Activated naive CD4-positive, alpha-beta T cell treated with anti-CD3 and anti-CD28 coated beads for 36 hours (primary cell): ENCODE measurements at regions not wholly inside any gene's neighbourhood (a gene's known extent, or its start where the extent isn't known, plus 50 kb on each side); places are given as distances from the start of the nearest gene placed in this dataset.
"Not testable (repeated sequence)": the region's sequence is repeated elsewhere in the genome, so short reads cannot be mapped to it uniquely, and the experiment has no call there.

Source experiments
- CTCF ChIA-PET: fragments of 350-600 bp; sonication (Branson Sonifier 250); formaldehyde crosslinking; loops from one replicate; lab custom pipeline; 2021; ENCODE audit warnings: antibody characterized with exemption; lab: Charles Lee
- DNase-seq: peaks from one replicate; pipeline ENCODE4 v3.0.0-alpha.2; 2020
- H3K27ac Mint-ChIP-seq: one replicate; pipeline ENCODE4 v1.8.0; 2021; ENCODE audit warnings: mild to moderate bottlenecking, mixed read lengths
- H3K27me3 Mint-ChIP-seq: one replicate; pipeline ENCODE4 v1.8.0; 2021; ENCODE audit warnings: low read depth, mixed read lengths
- H3K36me3 Mint-ChIP-seq: one replicate; pipeline ENCODE4 v1.8.0; 2021; ENCODE audit warnings: low read depth, mixed read lengths
- H3K4me1 Mint-ChIP-seq: one replicate; pipeline ENCODE4 v1.8.0; 2021; ENCODE audit warnings: low read depth, mixed read lengths
- H3K4me3 Mint-ChIP-seq: one replicate; pipeline ENCODE4 v1.8.0; 2021; ENCODE audit warnings: mild to moderate bottlenecking, moderate library complexity, mixed read lengths
- H3K9me3 Mint-ChIP-seq: one replicate; pipeline ENCODE4 v1.8.0; 2021; ENCODE audit warnings: mixed read lengths
- intact Hi-C: fragments of 100-400 bp; cut with micrococcal nuclease; formaldehyde crosslinking; loops from one replicate; pipeline ENCODE4 v1.15.1; 2023

- no peak overlapping the region for H3K4me3 Mint-ChIP-seq
- H3K36me3 Mint-ChIP-seq: no peaks in the 10 kb centered on the region
Measured at GRCh38 chr4:128686032-128686465, 123.5 kb upstream of the JADE1 start.

GRCh38 chr4:128684016-128684415, 125.5 kb upstream of the JADE1 start:
- Mint-ChIP-seq H3K4me1 (no peaks in the 10 kb centered on the region), H3K27me3 (no peaks in the 10 kb centered on the region), H3K9me3 (no peaks in the 10 kb centered on the region), H3K4me3 (no peak overlapping the region), H3K36me3 (no peaks in the 10 kb centered on the region), H3K27ac (no peak overlapping the region)
- CTCF ChIA-PET: no interaction called here
- no peak for DNase-seq
- intact Hi-C loops: no loop called here

More at GRCh38 chr4:128686032-128686465, 123.5 kb upstream of the JADE1 start:
- CTCF ChIA-PET: no interaction called here
- Mint-ChIP-seq H3K9me3 (no peaks in the 10 kb centered on the region), H3K27me3 (no peaks in the 10 kb centered on the region), H3K4me1 (no peaks in the 10 kb centered on the region), H3K27ac (no peak overlapping the region)
- no peak for DNase-seq
- intact Hi-C loops: no loop called here

- Mint-ChIP-seq H3K9me3 (no peaks in the 10 kb centered on the region), H3K27ac (no peak overlapping the region), H3K36me3 (no peaks in the 10 kb centered on the region), H3K4me1 (no peaks in the 10 kb centered on the region), H3K27me3 (no peaks in the 10 kb centered on the region), H3K4me3 (no peak overlapping the region)
- CTCF ChIA-PET: no interaction called here
- intact Hi-C loops: no loop called here
- no peak for DNase-seq
Measured at GRCh38 chr4:128682942-128683666, 126.4 kb upstream of the JADE1 start.

GRCh38 chr4:128676095-128676494, 133.4 kb upstream of the JADE1 start:
- H3K27me3 Mint-ChIP-seq: no peaks in the 10 kb centered on the region
- no peak for DNase-seq
- no peak overlapping the region for H3K4me3 Mint-ChIP-seq
- intact Hi-C loops: loop anchor here (5.0 kb wide), 1 partner anchor 104 kb away; no protein-coding TSS in a partner anchor
- H3K4me1 Mint-ChIP-seq: peaks cover 4% of the 10 kb centered on the region
- CTCF ChIA-PET: no interaction called here
- no peak overlapping the region for H3K27ac Mint-ChIP-seq
- no peaks in the 10 kb centered on the region for H3K9me3 Mint-ChIP-seq
- H3K36me3 Mint-ChIP-seq: no peaks in the 10 kb centered on the region

GRCh38 chr4:128675083-128675482, 134.4 kb upstream of the JADE1 start:
- Mint-ChIP-seq H3K4me3 (no peak overlapping the region), H3K27me3 (no peaks in the 10 kb centered on the region), H3K27ac (no peak overlapping the region), H3K9me3 (no peaks in the 10 kb centered on the region), H3K36me3 (no peaks in the 10 kb centered on the region), H3K4me1 (peaks cover 4% of the 10 kb centered on the region)
- DNase-seq: no peak
- intact Hi-C loops: loop anchor here (5.0 kb wide), 1 partner anchor 103 kb away; no protein-coding TSS in a partner anchor
- CTCF ChIA-PET: no interaction called here

GRCh38 chr4:128673159-128673558, 136.3 kb upstream of the JADE1 start:
- H3K36me3 Mint-ChIP-seq, CTCF ChIA-PET, H3K4me3 Mint-ChIP-seq, H3K9me3 Mint-ChIP-seq, intact Hi-C loops, H3K27me3 Mint-ChIP-seq, H3K4me1 Mint-ChIP-seq, H3K27ac Mint-ChIP-seq, DNase-seq: not testable (repeated sequence)

- H3K27ac Mint-ChIP-seq, H3K9me3 Mint-ChIP-seq, H3K4me3 Mint-ChIP-seq, H3K27me3 Mint-ChIP-seq, intact Hi-C loops, H3K36me3 Mint-ChIP-seq, DNase-seq, H3K4me1 Mint-ChIP-seq: not testable (repeated sequence)
- CTCF ChIA-PET: interaction anchor here (0.6 kb wide), 1 partner anchor 552 kb away, joined by 3 read pairs; no protein-coding TSS in a partner anchor
Measured at GRCh38 chr4:128672596-128672995, 136.9 kb upstream of the JADE1 start.

GRCh38 chr4:128670513-128670912, 139.0 kb upstream of the JADE1 start:
- H3K4me3 Mint-ChIP-seq: no peak overlapping the region
- no peaks in the 10 kb centered on the region for H3K36me3 Mint-ChIP-seq
- intact Hi-C loops: no loop called here
- DNase-seq: peak; percentile 16
- no peaks in the 10 kb centered on the region for H3K9me3 Mint-ChIP-seq
- H3K27me3 Mint-ChIP-seq: no peaks in the 10 kb centered on the region
- CTCF ChIA-PET: no interaction called here
- H3K27ac Mint-ChIP-seq: no peak overlapping the region
- peaks cover 4% of the 10 kb centered on the region for H3K4me1 Mint-ChIP-seq

- CTCF ChIA-PET: interaction anchor here (0.6 kb wide), 1 partner anchor 60 kb away, joined by 3 read pairs; no protein-coding TSS in a partner anchor
- Mint-ChIP-seq H3K27me3 (no peaks in the 10 kb centered on the region), H3K4me3 (no peak overlapping the region), H3K36me3 (no peaks in the 10 kb centered on the region), H3K27ac (no peak overlapping the region), H3K9me3 (no peaks in the 10 kb centered on the region), H3K4me1 (peaks cover 4% of the 10 kb centered on the region)
- intact Hi-C loops: loop anchor here (10.0 kb wide), 1 partner anchor 426 kb away; the partner anchor contains the start of genes C4orf33 and SCLT1
- DNase-seq: no peak
Measured at GRCh38 chr4:128668566-128668965, 140.9 kb upstream of the JADE1 start.

- Mint-ChIP-seq H3K36me3 (no peaks in the 10 kb centered on the region), H3K4me3 (no peak overlapping the region), H3K27ac (no peak overlapping the region), H3K4me1 (peaks cover 10% of the 10 kb centered on the region), H3K9me3 (no peaks in the 10 kb centered on the region), H3K27me3 (no peaks in the 10 kb centered on the region)
- intact Hi-C loops: loop anchor here (10.0 kb wide), 1 partner anchor 429 kb away; the partner anchor contains the start of genes C4orf33 and SCLT1
- DNase-seq: no peak
- CTCF ChIA-PET: no interaction called here
Measured at GRCh38 chr4:128665514-128665913, 144.0 kb upstream of the JADE1 start.

- intact Hi-C loops: loop anchor here (10.0 kb wide), 1 partner anchor 431 kb away; the partner anchor contains the start of genes C4orf33 and SCLT1
- H3K36me3 Mint-ChIP-seq: no peaks in the 10 kb centered on the region
- no peaks in the 10 kb centered on the region for H3K27me3 Mint-ChIP-seq
- CTCF ChIA-PET: no interaction called here
- no peaks in the 10 kb centered on the region for H3K9me3 Mint-ChIP-seq
- peak; percentile 56 for DNase-seq
- H3K4me3 Mint-ChIP-seq: no peak overlapping the region
- H3K27ac Mint-ChIP-seq: no peak overlapping the region
- peaks cover 10% of the 10 kb centered on the region for H3K4me1 Mint-ChIP-seq
Measured at GRCh38 chr4:128663325-128663724, 146.2 kb upstream of the JADE1 start.

GRCh38 chr4:128661479-128661878, 148.0 kb upstream of the JADE1 start:
- Mint-ChIP-seq H3K4me1 (peaks cover 10% of the 10 kb centered on the region), H3K9me3 (no peaks in the 10 kb centered on the region), H3K27me3 (no peaks in the 10 kb centered on the region), H3K27ac (no peak overlapping the region), H3K36me3 (no peaks in the 10 kb centered on the region), H3K4me3 (no peak overlapping the region)
- CTCF ChIA-PET: no interaction called here
- intact Hi-C loops: loop anchor here (10.0 kb wide), 1 partner anchor 433 kb away; the partner anchor contains the start of genes C4orf33 and SCLT1
- no peak for DNase-seq
